HUES6 (cell line): ENCODE measurements at regions not wholly inside any gene's neighbourhood (a gene's known extent, or its start where the extent isn't known, plus 50 kb on each side); places are given as distances from the start of the nearest gene placed in this dataset.

Experiments
- H3K27ac ChIP-seq: 2 replicates; pipeline ENCODE4 v1.7.0; 2013; ENCODE audit warnings: low read depth, mild to moderate bottlenecking, low read length, inconsistent platforms
- H3K27me3 ChIP-seq: 2 replicates; pipeline ENCODE4 v1.6.1; 2013; ENCODE audit warnings: low read length; ENCODE audit not compliant: control insufficient read depth, insufficient read depth
- H3K36me3 ChIP-seq: 2 replicates; pipeline ENCODE4 v1.6.1; 2013; ENCODE audit warnings: low read length; ENCODE audit not compliant: control insufficient read depth, insufficient read depth
- H3K4me1 ChIP-seq: 2 replicates; pipeline ENCODE4 v1.6.1; 2013; ENCODE audit warnings: low read length; ENCODE audit not compliant: control insufficient read depth, insufficient read depth
- H3K4me3 ChIP-seq: 2 replicates; pipeline ENCODE4 v1.5.1; 2013; ENCODE audit warnings: low read depth, low read length
- H3K9ac ChIP-seq: one replicate; pipeline ENCODE4 v1.6.1; 2013; ENCODE audit warnings: mild to moderate bottlenecking, low read length
- H3K9me3 ChIP-seq: 2 replicates; pipeline ENCODE4 v1.6.1; 2013; ENCODE audit warnings: low read depth, low read length; ENCODE audit not compliant: control insufficient read depth, insufficient read depth

DNA sequence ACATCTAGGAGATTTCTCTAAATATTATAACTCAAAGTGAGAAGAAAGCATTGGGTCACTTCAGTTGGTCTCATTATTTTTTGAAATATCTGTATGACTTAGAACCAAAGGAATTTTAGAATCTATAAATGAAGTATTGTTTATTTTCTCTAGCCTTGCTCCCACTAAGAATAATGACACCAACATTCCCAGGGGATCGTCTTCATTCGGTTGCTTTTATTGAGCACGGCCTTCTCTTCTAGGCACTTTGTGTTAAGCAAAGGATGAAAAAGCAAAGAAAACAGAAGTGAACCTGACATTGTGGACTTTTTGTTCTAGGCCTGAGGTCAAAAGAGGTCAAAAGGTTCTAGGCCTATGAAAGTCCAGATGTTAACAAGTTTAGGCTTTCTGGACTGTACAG is 231.9 kb downstream of the GALR1 start:
- no peak overlapping the region for H3K27ac ChIP-seq
- H3K27me3 ChIP-seq, result no peaks in the 10 kb centered on the region
- H3K9me3 ChIP-seq, result peaks cover 9% of the 10 kb centered on the region
- 0 out of 2 replicates have a peak, but pooled peaks cover 3% of the 10 kb centered on the region for H3K4me1 ChIP-seq
- H3K4me3 ChIP-seq, result no peak overlapping the region
- H3K9ac ChIP-seq, result no peak overlapping the region
- no peaks in the 10 kb centered on the region for H3K36me3 ChIP-seq

DNA sequence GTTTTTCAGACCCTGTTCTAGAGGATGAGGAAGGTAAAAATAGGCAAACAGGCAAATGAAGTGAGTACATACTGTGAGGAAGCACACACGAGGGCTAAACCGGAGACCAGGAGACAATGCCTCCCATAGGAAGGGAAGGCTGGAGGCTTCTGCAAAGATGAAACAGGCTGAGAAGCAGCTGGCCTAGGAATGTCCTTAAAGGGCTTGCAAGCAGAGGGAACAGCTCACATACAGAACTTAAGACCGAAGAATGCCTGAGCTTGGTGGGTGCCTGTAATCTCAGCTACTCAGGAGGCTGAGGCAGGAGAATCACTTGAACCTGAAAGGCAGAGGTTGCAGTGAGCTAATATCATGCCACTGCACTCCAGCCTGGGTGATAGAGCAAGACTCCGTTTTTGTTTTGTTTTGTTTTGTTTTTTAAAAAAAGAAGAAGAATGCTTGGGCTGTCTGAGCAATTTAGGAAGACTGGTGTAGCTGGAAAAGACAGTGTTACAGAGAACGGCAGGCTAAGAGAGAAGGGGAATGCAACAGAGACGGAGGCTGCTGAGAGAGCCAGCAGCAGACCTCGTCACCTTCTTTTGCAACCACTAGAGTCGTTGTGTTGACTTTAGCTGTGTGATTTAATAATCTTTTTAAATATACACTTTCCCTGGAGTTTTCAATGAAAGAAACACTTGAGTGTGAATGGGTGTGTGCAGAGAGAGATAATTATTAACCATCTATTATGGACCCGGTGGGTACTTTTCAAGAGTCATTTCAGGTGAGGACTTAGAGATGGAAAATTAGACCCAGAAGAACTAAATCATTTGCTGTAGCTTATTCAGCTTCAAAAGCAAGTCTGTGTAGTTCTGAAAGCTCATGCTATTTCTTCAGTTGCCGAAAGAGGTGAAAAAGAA is 232.8 kb downstream of the GALR1 start:
- no peak overlapping the region for H3K27ac ChIP-seq
- no peaks in the 10 kb centered on the region for H3K27me3 ChIP-seq
- H3K9ac ChIP-seq, result no peak overlapping the region
- no peaks in the 10 kb centered on the region for H3K36me3 ChIP-seq
- no peak overlapping the region for H3K4me3 ChIP-seq
- H3K4me1 ChIP-seq, result 0 out of 2 replicates have a peak, but pooled peaks cover 3% of the 10 kb centered on the region
- H3K9me3 ChIP-seq, result peaks cover 9% of the 10 kb centered on the region

DNA sequence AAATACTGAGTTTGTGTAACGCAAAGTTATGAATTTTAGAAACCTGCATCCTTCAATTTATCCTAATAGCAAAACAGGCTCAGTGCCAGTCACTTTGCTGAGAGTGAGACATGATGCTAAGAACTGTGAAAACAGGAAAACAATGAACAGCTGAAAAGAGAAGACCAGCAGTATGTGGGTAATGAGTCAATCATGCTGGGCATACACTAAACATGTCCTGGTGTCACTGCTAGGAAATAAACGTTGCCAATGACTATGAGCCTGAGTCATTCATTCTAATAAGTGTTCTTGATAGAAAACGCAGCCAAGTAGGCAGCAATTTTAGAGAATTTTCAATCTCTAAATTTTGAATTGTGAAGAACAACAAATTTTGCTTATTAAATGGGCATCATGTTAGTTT is 237.3 kb downstream of the GALR1 start:
- Histone ChIP-seq H3K27me3 (no peaks in the 10 kb centered on the region), H3K9ac (no peak overlapping the region), H3K4me1 (no peaks in the 10 kb centered on the region), H3K4me3 (no peak overlapping the region), H3K27ac (no peak overlapping the region), H3K36me3 (no peaks in the 10 kb centered on the region), H3K9me3 (peaks cover 9% of the 10 kb centered on the region)

- H3K9ac ChIP-seq, result no peak overlapping the region
- H3K27ac ChIP-seq, result no peak overlapping the region
- H3K4me3 ChIP-seq, result no peak overlapping the region
- H3K9me3 ChIP-seq, result peaks cover 9% of the 10 kb centered on the region
- no peaks in the 10 kb centered on the region for H3K36me3 ChIP-seq
- no peaks in the 10 kb centered on the region for H3K27me3 ChIP-seq
- no peaks in the 10 kb centered on the region for H3K4me1 ChIP-seq
Observed at GRCh38 chr18:77487951-77488740, 238.5 kb downstream of the GALR1 start.

DNA sequence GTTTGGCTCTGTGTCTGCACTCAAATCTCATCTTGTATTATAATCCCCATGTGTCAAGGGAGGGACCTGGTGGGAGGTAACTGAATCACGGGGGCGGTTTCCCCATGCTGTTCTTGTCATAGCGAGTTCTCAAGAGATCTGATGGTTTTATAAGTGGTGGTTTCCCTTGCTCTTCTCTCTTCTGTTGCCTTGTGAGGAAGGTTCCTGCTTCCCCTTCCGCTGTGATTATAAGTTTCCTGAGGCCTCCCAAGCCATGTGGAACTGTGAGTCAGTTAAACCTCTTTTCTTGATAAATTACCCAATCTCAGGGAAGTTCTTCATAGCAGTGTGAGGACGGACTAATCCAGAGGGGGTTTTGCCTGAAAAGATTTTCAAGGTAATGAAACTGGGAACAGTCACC is 245.4 kb downstream of the GALR1 start:
- Histone ChIP-seq H3K9ac (no peak overlapping the region), H3K9me3 (peaks cover 6% of the 10 kb centered on the region; the same call in 1 of the 2 replicates), H3K27me3 (no peaks in the 10 kb centered on the region), H3K4me1 (no peaks in the 10 kb centered on the region), H3K36me3 (no peaks in the 10 kb centered on the region), H3K4me3 (no peak overlapping the region), H3K27ac (no peak overlapping the region; the same call in 1 of the 2 replicates)

DNA sequence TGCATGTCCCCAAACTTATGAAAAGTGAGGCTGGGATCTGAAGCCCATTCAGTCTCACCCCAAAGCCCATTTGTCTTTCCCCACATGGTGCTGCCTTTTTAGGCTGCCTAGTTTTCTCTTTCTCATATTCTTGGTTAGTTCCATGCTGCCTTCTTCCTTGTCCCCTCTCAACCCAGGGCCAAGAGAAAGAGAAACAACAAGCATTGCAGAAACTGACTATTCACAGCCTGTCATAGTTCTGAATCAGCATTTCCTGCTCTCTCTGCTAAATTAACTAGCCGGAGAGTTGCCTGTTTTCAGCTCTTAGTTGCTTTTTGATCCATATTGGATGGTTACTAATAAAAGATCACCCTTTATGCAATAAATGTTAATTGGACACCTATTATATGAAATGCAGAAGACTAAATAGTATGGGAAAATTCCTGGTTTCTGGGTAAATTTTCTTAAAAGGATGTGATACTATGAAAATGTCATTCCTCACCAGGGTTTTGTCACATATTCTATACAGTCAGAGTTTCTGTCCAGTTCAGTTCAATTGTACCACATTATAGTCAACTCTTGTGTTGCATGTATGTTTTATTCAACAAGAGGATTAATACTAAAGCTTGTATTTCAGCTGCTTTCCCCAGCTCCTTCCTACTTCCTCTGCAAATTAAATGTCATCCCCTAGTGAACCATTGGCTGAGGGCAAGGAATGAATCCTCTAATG is 246.5 kb downstream of the GALR1 start:
- Histone ChIP-seq H3K4me1 (no peaks in the 10 kb centered on the region), H3K36me3 (no peaks in the 10 kb centered on the region), H3K9me3 (peaks cover 6% of the 10 kb centered on the region; the same call in 1 of the 2 replicates), H3K27ac (no peak overlapping the region), H3K4me3 (no peak overlapping the region), H3K27me3 (no peaks in the 10 kb centered on the region), H3K9ac (no peak overlapping the region)

- Histone ChIP-seq H3K4me3 (no peak overlapping the region), H3K9me3 (peaks cover 6% of the 10 kb centered on the region; the same call in 1 of the 2 replicates), H3K27me3 (no peaks in the 10 kb centered on the region), H3K36me3 (no peaks in the 10 kb centered on the region), H3K27ac (no peak overlapping the region), H3K9ac (no peak overlapping the region), H3K4me1 (no peaks in the 10 kb centered on the region)
Observed at GRCh38 chr18:77501266-77501665, 251.6 kb downstream of the GALR1 start.

- H3K4me1 ChIP-seq, result no peaks in the 10 kb centered on the region
- H3K27ac ChIP-seq, result no peak overlapping the region
- H3K36me3 ChIP-seq, result no peaks in the 10 kb centered on the region
- no peak overlapping the region for H3K9ac ChIP-seq
- peaks cover 3% of the 10 kb centered on the region for H3K9me3 ChIP-seq
- no peaks in the 10 kb centered on the region for H3K27me3 ChIP-seq
- no peak overlapping the region for H3K4me3 ChIP-seq
Observed at GRCh38 chr18:77505499-77505898, 255.9 kb downstream of the GALR1 start.

GRCh38 chr18:77512152-77512551 is 262.5 kb downstream of the GALR1 start:
- H3K27me3 ChIP-seq, result no peaks in the 10 kb centered on the region
- no peaks in the 10 kb centered on the region for H3K4me1 ChIP-seq
- no peaks in the 10 kb centered on the region for H3K36me3 ChIP-seq
- peaks cover 3% of the 10 kb centered on the region for H3K9me3 ChIP-seq
- no peak overlapping the region for H3K9ac ChIP-seq
- H3K4me3 ChIP-seq, result no peak overlapping the region
- H3K27ac ChIP-seq, result no peak overlapping the region

DNA sequence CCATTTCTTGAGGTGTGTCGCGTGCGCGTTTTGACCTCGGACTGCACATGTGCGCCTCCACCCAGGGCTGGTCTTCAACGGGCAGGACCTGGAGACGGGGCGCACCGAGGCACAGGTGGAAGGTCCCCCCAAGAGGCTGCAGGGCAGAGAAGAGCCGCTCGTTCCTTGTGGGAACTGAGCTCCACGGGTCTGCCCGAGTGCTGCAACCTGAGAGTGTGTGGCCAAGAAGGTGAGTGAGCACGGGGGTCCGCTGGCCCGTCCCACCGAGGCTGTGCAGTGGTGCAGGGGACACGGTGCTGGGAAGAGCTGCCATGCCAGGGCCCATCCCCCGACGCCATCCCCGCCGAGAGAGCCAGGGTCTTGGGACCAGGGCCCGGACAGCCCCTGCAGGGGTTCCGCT is 268.3 kb downstream of the GALR1 start:
- H3K4me3 ChIP-seq, result no peak overlapping the region
- no peak overlapping the region for H3K27ac ChIP-seq
- H3K36me3 ChIP-seq, result no peaks in the 10 kb centered on the region
- no peaks in the 10 kb centered on the region for H3K9me3 ChIP-seq
- no peaks in the 10 kb centered on the region for H3K4me1 ChIP-seq
- H3K9ac ChIP-seq, result no peak overlapping the region
- H3K27me3 ChIP-seq, result no peaks in the 10 kb centered on the region
